Mucosa of descending colon (tissue), 3 donors: ENCODE measurements at regions not wholly inside any gene's neighbourhood (a gene's known extent, or its start where the extent isn't known, plus 50 kb on each side); places are given as distances from the start of the nearest gene placed in this dataset.
"Not testable (repeated sequence)": the region's sequence is repeated elsewhere in the genome, so short reads cannot be mapped to it uniquely, and the experiment has no call there.

Experiments
- ATAC-seq: fragments of 200-7000 bp; cut with Tn5 transposase; one replicate; pipeline ENCODE4 v1.9.1; 2020; ENCODE audit warnings: mild to moderate bottlenecking, moderate library complexity
- DNase-seq, 3 donors: peaks; one replicate each; pipeline ENCODE4 v3.0.0-alpha.2; 2020
- H3K36me3 ChIP-seq: fragments of 200-600 bp; one replicate; pipeline ENCODE4 v1.8.0; 2021; ENCODE audit warnings: low read depth, mild to moderate bottlenecking
- H3K4me1 ChIP-seq: fragments of 200-600 bp; one replicate; pipeline ENCODE4 v1.8.0; 2021; ENCODE audit warnings: low read depth, mild to moderate bottlenecking
- H3K4me3 ChIP-seq: fragments of 200-600 bp; one replicate; pipeline ENCODE4 v1.8.0; 2021; ENCODE audit warnings: mild to moderate bottlenecking
- H3K9me3 ChIP-seq: fragments of 200-600 bp; one replicate; pipeline ENCODE4 v1.8.0; 2021; ENCODE audit warnings: mild to moderate bottlenecking
- intact Hi-C, 2 donors: fragments of 100-400 bp; cut with DNase I in 1 of 2; cut with micrococcal nuclease in 1 of 2; formaldehyde crosslinking; loops; one replicate each; pipeline versions ENCODE4 v1.11.0 to v1.11.1; 2022; cut with DNase I, micrococcal nuclease
- donor health status: DM: no; HTN: no; CAD: no; lungs with moderate emphysema.
- donor health status: DM: no; HTN: no; CAD: no.
- donor health status: DM: no; HTN: yes; CAD: no.

- peaks cover 58% of the 10 kb centered on the region for H3K9me3 ChIP-seq
- H3K4me1 ChIP-seq, ATAC-seq, intact Hi-C loops, H3K36me3 ChIP-seq, DNase-seq, H3K4me3 ChIP-seq: not testable (repeated sequence)
Observed at GRCh38 chr21:5217933-5218332, 5303.4 kb upstream of the TPTE start.

DNA sequence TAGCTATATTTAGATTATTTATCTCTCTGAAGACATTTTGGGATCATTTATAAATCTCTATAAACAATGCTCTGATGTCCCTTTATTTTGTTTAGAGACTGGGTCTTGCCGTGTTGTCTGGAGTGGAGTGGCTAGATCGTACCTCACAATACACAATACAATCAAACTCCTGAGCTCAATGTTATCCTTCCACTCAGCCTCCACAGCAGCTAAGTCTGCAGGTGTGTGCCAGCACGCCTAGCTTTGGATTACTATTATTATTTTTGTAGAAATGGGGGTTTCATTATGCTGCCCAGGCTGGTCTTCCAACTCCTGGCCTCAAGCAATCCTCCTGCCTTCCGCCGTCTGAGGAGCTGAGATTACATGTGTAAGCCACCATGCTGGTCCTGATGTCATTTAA, 5301.4 kb upstream of the TPTE start:
- peaks cover 74% of the 10 kb centered on the region for H3K9me3 ChIP-seq
- DNase-seq, ATAC-seq, H3K4me3 ChIP-seq, H3K4me1 ChIP-seq, H3K36me3 ChIP-seq, intact Hi-C loops: not testable (repeated sequence)

GRCh38 chr21:5220468-5220867, 5300.9 kb upstream of the TPTE start:
- H3K4me3 ChIP-seq, H3K36me3 ChIP-seq, H3K4me1 ChIP-seq, intact Hi-C loops, ATAC-seq: not testable (repeated sequence)
- H3K9me3 ChIP-seq, result peaks cover 79% of the 10 kb centered on the region
- peak in 1 of 3 donors; percentile 27 for DNase-seq

- DNase-seq, H3K4me3 ChIP-seq, H3K36me3 ChIP-seq, H3K4me1 ChIP-seq, ATAC-seq, intact Hi-C loops: not testable (repeated sequence)
- H3K9me3 ChIP-seq, result peaks cover 85% of the 10 kb centered on the region
Observed at GRCh38 chr21:5221458-5222050, 5299.8 kb upstream of the TPTE start.

DNA sequence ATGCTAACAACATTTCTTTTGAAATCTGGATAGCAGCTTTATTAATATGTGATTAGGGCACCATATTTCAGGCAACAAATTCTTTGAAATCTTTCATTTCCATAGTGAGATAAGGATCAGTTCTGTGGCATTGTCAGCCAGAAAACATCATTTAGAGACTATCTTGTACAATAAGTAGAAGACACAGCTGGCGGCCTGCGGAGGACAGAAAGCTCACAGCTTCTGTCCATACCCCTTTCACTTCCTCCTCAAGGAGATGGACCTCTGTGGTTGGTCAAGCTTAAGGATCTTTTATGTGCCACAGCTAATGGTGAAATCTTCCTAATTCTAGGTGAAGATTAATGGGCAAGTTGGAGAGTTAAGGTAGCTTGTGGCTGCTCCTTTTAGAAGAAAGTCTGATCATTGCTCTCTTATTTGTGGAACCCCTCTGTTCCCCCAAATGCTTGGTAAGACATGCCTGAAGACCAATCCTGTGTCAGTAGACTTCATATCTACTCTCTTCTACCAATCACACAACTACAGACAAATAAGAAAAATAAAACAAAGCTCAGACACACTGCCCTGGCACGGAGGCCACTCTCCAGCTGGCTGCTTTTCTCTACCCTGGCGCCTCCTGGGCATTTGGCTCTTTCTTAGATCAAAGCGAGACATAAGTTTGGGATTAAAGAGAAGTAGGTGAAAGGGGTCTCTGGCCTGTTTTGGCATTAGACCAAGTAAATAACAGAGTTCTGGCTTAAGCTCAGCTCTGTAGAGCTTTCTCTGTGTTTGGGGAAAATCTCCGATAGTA, 5298.2 kb upstream of the TPTE start:
- H3K36me3 ChIP-seq, ATAC-seq, H3K4me3 ChIP-seq, H3K4me1 ChIP-seq, intact Hi-C loops: not testable (repeated sequence)
- peaks cover 80% of the 10 kb centered on the region for H3K9me3 ChIP-seq
- DNase-seq, result peak in 1 of 3 donors; percentile 46

GRCh38 chr21:5224156-5224555, 5297.2 kb upstream of the TPTE start:
- DNase-seq, H3K4me3 ChIP-seq: not testable (repeated sequence)

DNA sequence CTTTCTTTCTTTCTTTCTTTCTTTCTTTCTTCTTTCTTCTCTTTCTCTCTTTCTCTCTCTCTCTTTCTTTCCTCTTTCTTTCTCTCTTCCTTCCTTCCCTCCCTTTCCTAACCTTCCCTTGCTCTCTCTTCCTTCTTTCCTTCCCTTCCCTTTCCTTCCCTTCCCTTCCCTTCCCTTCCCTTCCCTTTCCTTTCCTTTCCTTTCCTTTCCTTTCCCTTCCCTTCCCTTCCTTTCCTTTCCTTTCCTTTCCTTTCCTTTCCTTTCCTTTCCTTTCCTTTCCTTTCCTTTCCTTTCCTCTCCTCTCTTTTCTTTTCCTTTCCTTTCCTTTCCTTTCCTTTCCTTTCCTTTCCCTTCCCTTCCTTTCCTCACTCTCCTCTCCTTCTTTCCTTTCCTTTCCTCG, 5294.1 kb upstream of the TPTE start:
- H3K4me3 ChIP-seq, H3K4me1 ChIP-seq, intact Hi-C loops, H3K36me3 ChIP-seq, DNase-seq, ATAC-seq: not testable (repeated sequence)
- H3K9me3 ChIP-seq, result peaks cover 75% of the 10 kb centered on the region

More at GRCh38 chr21:5224156-5224555, 5297.2 kb upstream of the TPTE start:
- H3K4me1 ChIP-seq, intact Hi-C loops, ATAC-seq, H3K36me3 ChIP-seq: not testable (repeated sequence)
- peaks cover 81% of the 10 kb centered on the region for H3K9me3 ChIP-seq

GRCh38 chr21:5230561-5230960, 5290.8 kb upstream of the TPTE start:
- intact Hi-C loops, H3K4me1 ChIP-seq, ATAC-seq, H3K4me3 ChIP-seq, DNase-seq, H3K36me3 ChIP-seq: not testable (repeated sequence)
- peaks cover 73% of the 10 kb centered on the region for H3K9me3 ChIP-seq

- H3K36me3 ChIP-seq, intact Hi-C loops, H3K4me3 ChIP-seq, ATAC-seq, H3K4me1 ChIP-seq: not testable (repeated sequence)
- H3K9me3 ChIP-seq, result peaks cover 73% of the 10 kb centered on the region
- DNase-seq, result peak in 1 of 3 donors; percentile 62
Observed at GRCh38 chr21:5231261-5231660, 5290.1 kb upstream of the TPTE start.

DNA sequence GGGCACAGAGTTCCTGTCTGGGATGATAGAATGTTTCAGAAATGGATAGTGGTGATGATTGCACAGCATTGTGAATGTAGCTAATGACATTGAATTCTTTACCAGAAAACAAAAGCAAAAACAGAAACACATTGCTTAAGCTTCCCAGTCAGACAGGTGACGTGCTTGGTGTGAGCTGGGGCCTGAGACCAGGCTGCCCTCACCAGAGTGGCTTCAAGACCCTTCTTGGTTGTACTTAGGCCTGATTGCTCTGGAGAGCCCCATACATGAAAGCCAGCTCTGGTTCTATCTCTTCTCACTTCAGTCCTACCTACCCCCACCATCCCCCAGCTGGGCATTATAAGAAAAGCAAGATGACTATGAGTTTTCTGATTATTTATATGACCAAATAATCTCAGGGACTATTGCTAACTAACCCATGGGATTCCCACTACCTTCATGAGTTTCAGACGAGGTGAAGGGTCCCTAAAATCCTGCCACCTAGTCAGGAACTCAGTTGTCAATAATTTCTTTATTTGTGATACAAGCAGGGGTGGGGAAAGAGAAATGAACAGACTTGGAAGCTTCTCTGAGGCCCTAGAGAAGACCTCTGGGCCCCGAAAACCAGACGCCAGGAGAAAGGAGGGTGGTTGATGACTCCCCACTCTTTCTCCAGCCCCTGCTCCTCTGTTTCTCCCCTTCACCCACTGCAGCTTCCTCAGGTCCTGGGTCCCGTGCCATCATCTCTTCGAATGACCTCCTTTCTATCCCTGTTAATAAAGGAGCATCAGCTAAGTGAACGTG, 5289.0 kb upstream of the TPTE start:
- ATAC-seq, H3K36me3 ChIP-seq, H3K4me1 ChIP-seq, intact Hi-C loops, H3K4me3 ChIP-seq: not testable (repeated sequence)
- DNase-seq, result peak in 1 of 3 donors; percentile 48
- peaks cover 80% of the 10 kb centered on the region for H3K9me3 ChIP-seq

GRCh38 chr21:5235761-5236160, 5285.6 kb upstream of the TPTE start:
- peaks cover 78% of the 10 kb centered on the region for H3K9me3 ChIP-seq
- DNase-seq, H3K4me1 ChIP-seq, H3K4me3 ChIP-seq, ATAC-seq, H3K36me3 ChIP-seq, intact Hi-C loops: not testable (repeated sequence)

GRCh38 chr21:5236846-5237675, 5284.3 kb upstream of the TPTE start:
- H3K36me3 ChIP-seq, DNase-seq, ATAC-seq, H3K4me1 ChIP-seq, intact Hi-C loops, H3K4me3 ChIP-seq: not testable (repeated sequence)
- H3K9me3 ChIP-seq, result peaks cover 79% of the 10 kb centered on the region

DNA sequence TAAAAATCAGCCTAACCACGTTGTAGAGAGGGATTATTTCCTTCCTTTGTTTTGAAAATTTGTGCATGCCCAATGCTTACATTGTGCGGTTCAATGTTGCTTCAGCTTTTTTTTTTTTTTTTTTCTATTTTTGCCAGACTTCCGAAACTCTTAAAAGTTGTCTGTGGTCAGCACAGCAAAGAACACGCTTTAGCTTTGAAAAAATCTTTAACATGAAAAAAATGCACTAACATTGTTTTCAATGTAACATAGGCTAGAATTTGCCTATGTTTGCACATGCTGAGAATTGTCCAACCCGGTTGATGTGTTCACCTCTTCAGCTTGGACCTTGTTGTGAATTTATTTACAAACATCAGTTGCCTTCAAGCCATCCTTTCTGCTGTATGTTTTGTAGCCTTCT, 5280.9 kb upstream of the TPTE start:
- peaks cover 83% of the 10 kb centered on the region for H3K9me3 ChIP-seq
- H3K36me3 ChIP-seq, ATAC-seq, H3K4me1 ChIP-seq, intact Hi-C loops, DNase-seq, H3K4me3 ChIP-seq: not testable (repeated sequence)
